ENCODE measurements at regions not wholly inside any gene's neighbourhood (a gene's known extent, or its start where the extent isn't known, plus 50 kb on each side); places are given as distances from the start of the nearest gene placed in this dataset.

DNA sequence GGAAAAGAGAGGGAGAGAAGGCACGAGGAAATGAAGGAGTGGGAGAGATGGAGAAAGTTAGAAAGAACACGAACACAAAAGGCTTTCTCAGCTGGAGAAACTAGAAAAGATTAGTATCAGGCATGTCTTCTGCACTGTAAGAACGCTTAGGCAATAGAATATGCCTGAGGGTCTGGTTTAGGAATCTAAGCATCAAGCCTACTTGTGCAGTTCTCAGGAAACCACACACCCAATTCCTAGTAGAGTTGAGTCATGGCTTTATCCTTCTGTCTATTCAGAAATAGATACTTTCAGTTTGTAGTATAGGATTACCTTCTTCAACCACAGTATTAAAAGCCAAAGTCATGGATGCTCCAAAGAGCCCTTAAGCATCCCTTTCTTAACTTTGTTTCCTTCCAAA, 969.4 kb downstream of the NTRK3 start:
- CTCF ChIA-PET: no interaction called here
- POLR2A ChIA-PET (ENCODE audit: low non-redundant PET): no interaction called here
- no peaks in the 10 kb centered on the region for H3K27me3 ChIP-seq (replicated peaks; ENCODE audit: insufficient read depth, low read depth, low read length, poor library complexity)

GRCh38 chr15:87269566-87269965, 987.0 kb downstream of the NTRK3 start:
- POLR2A ChIA-PET (ENCODE audit: low non-redundant PET): no interaction called here
- BruUV-seq (replicated peaks): no TSS peak
- H3K9me3 ChIP-seq (ENCODE audit: low read depth, low read length, poor library complexity, severe bottlenecking): peaks cover 41% of the 10 kb centered on the region
- CTCF ChIA-PET: no interaction called here
- H3K27me3 ChIP-seq (replicated peaks; ENCODE audit: insufficient read depth, low read depth, low read length, poor library complexity): no peaks in the 10 kb centered on the region
- DNase-seq (ENCODE audit: low spot score): no peak
- TF ChIP-seq CTCF (conservative IDR thresholded peaks at IDR 0.05; ENCODE audit: low read depth, low read length): no peak
- TF ChIP-seq EZH2 (IDR thresholded peaks at IDR 0.05; ENCODE audit: borderline replicate concordance, low read depth, low read length, poor library complexity, severe bottlenecking): no peak
- H3K4me3 ChIP-seq (ENCODE audit: low read depth, low read length, poor library complexity, severe bottlenecking): no peak overlapping the region
- H3K4me1 ChIP-seq (ENCODE audit: insufficient read depth, low read length, poor library complexity, severe bottlenecking): no peaks in the 10 kb centered on the region
- H3K36me3 ChIP-seq (ENCODE audit: insufficient read depth, low read length, poor library complexity, severe bottlenecking): no peaks in the 10 kb centered on the region
- intact Hi-C loops (cut with micrococcal nuclease; ENCODE audit: unreplicated experiment): no loop called here
- H3K27ac ChIP-seq (ENCODE audit: low read depth, low read length, poor library complexity, severe bottlenecking): no peak overlapping the region

More for the DNA sequence above, 969.4 kb downstream of the NTRK3 start:
- Histone ChIP-seq H3K27ac (ENCODE audit: low read depth, low read length, poor library complexity, severe bottlenecking) (no peak overlapping the region), H3K9me3 (ENCODE audit: low read depth, low read length, poor library complexity, severe bottlenecking) (peaks cover 60% of the 10 kb centered on the region), H3K4me1 (ENCODE audit: insufficient read depth, low read length, poor library complexity, severe bottlenecking) (no peaks in the 10 kb centered on the region), H3K36me3 (ENCODE audit: insufficient read depth, low read length, poor library complexity, severe bottlenecking) (no peaks in the 10 kb centered on the region), H3K4me3 (ENCODE audit: low read depth, low read length, poor library complexity, severe bottlenecking) (no peak overlapping the region)
- TF ChIP-seq CTCF (conservative IDR thresholded peaks at IDR 0.05; ENCODE audit: low read depth, low read length) (no peak), EZH2 (IDR thresholded peaks at IDR 0.05; ENCODE audit: borderline replicate concordance, low read depth, low read length, poor library complexity, severe bottlenecking) (no peak)
- intact Hi-C loops (cut with micrococcal nuclease; ENCODE audit: unreplicated experiment): no loop called here
- BruUV-seq (replicated peaks): no TSS peak
- DNase-seq (ENCODE audit: low spot score): no peak

DNA sequence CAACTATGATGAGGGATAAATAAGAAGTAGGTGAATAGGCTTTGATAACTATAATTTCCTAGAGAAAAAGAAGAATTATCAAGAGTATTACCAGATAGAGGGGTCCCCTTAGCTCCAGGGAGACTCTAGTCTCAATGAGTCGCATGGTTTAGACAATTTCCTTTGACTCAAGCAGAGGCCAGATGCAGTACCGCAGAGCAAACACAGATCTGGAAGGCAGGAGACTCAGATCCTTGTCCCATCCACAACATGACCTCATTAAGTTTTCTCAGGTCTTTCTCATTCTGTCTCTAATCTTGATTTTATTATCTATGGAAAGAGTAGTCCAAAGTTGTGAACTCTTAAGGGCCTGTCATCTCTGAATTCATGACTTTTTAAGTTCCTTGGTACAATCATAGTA, 987.9 kb downstream of the NTRK3 start:
- no peak for DNase-seq (ENCODE audit: low spot score)
- H3K27me3 ChIP-seq (replicated peaks; ENCODE audit: insufficient read depth, low read depth, low read length, poor library complexity): no peaks in the 10 kb centered on the region
- BruUV-seq (replicated peaks): no TSS peak
- ChIA-PET POLR2A (ENCODE audit: low non-redundant PET) (no interaction called here), CTCF (no interaction called here)
- TF ChIP-seq CTCF (conservative IDR thresholded peaks at IDR 0.05; ENCODE audit: low read depth, low read length): no peak
- no peak for TF ChIP-seq EZH2 (IDR thresholded peaks at IDR 0.05; ENCODE audit: borderline replicate concordance, low read depth, low read length, poor library complexity, severe bottlenecking)
- H3K27ac ChIP-seq (ENCODE audit: low read depth, low read length, poor library complexity, severe bottlenecking): no peak overlapping the region
- no peak overlapping the region for H3K4me3 ChIP-seq (ENCODE audit: low read depth, low read length, poor library complexity, severe bottlenecking)
- peaks cover 43% of the 10 kb centered on the region for H3K9me3 ChIP-seq (ENCODE audit: low read depth, low read length, poor library complexity, severe bottlenecking)
- no peaks in the 10 kb centered on the region for H3K36me3 ChIP-seq (ENCODE audit: insufficient read depth, low read length, poor library complexity, severe bottlenecking)
- intact Hi-C loops (cut with micrococcal nuclease; ENCODE audit: unreplicated experiment): no loop called here
- H3K4me1 ChIP-seq (ENCODE audit: insufficient read depth, low read length, poor library complexity, severe bottlenecking): no peaks in the 10 kb centered on the region

Data from A673 (cell line).